ENCODE measurements at regions not wholly inside any gene's neighbourhood (a gene's known extent, or its start where the extent isn't known, plus 50 kb on each side); places are given as distances from the start of the nearest gene placed in this dataset.

- H3K4me3 ChIP-seq (ENCODE audit: insufficient read depth, low read length), result no peak overlapping the region
- H3K27me3 ChIP-seq (ENCODE audit: insufficient read depth, low read length), result no peaks in the 10 kb centered on the region
- no peaks in the 10 kb centered on the region for H3K9me3 ChIP-seq (ENCODE audit: low read depth, low read length)
- H3K4me2 ChIP-seq (ENCODE audit: insufficient read depth, low read length), result no peak overlapping the region
- TF ChIP-seq CTCF (IDR thresholded peaks at IDR 0.05; ENCODE audit: extremely low read depth, low read depth, low read length), result no peak
- H4K20me1 ChIP-seq (ENCODE audit: insufficient read depth, low read length), result no peaks in the 10 kb centered on the region
- H3K79me2 ChIP-seq (ENCODE audit: insufficient read depth, low read length), result no peaks in the 10 kb centered on the region
- no peaks in the 10 kb centered on the region for H3K4me1 ChIP-seq (ENCODE audit: insufficient read depth, low read length)
- H2AFZ ChIP-seq (ENCODE audit: low read length), result no peak overlapping the region
- no peaks in the 10 kb centered on the region for H3K36me3 ChIP-seq (ENCODE audit: insufficient read depth, low read length)
- no peak overlapping the region for H3K27ac ChIP-seq (ENCODE audit: low read depth, low read length)
- no peak for DNase-seq (ENCODE audit: insufficient read length, low spot score, missing footprints)
Observed at GRCh38 chr13:71255633-71256032, 611.4 kb downstream of the DACH1 start.

GRCh38 chr13:71254384-71254783 lies 612.6 kb downstream of the DACH1 start:
- Histone ChIP-seq H4K20me1 (ENCODE audit: insufficient read depth, low read length) (no peaks in the 10 kb centered on the region), H3K4me2 (ENCODE audit: insufficient read depth, low read length) (no peak overlapping the region), H3K79me2 (ENCODE audit: insufficient read depth, low read length) (no peaks in the 10 kb centered on the region), H3K27ac (ENCODE audit: low read depth, low read length) (no peak overlapping the region), H3K4me3 (ENCODE audit: insufficient read depth, low read length) (no peak overlapping the region), H3K36me3 (ENCODE audit: insufficient read depth, low read length) (no peaks in the 10 kb centered on the region), H3K9me3 (ENCODE audit: low read depth, low read length) (no peaks in the 10 kb centered on the region), H3K27me3 (ENCODE audit: insufficient read depth, low read length) (no peaks in the 10 kb centered on the region), H2AFZ (ENCODE audit: low read length) (no peak overlapping the region), H3K4me1 (ENCODE audit: insufficient read depth, low read length) (no peaks in the 10 kb centered on the region)
- TF ChIP-seq CTCF (IDR thresholded peaks at IDR 0.05; ENCODE audit: extremely low read depth, low read depth, low read length), result no peak
- DNase-seq (ENCODE audit: insufficient read length, low spot score, missing footprints), result no peak

- no peak for TF ChIP-seq CTCF (IDR thresholded peaks at IDR 0.05; ENCODE audit: extremely low read depth, low read depth, low read length)
- no peak for DNase-seq (ENCODE audit: insufficient read length, low spot score, missing footprints)
Observed at GRCh38 chr13:71252184-71252704, 614.8 kb downstream of the DACH1 start.

GRCh38 chr13:71251292-71251951 lies 615.6 kb downstream of the DACH1 start:
- H2AFZ ChIP-seq (ENCODE audit: low read length), result no peak overlapping the region
- H3K4me3 ChIP-seq (ENCODE audit: insufficient read depth, low read length), result no peak overlapping the region
- H3K79me2 ChIP-seq (ENCODE audit: insufficient read depth, low read length), result no peaks in the 10 kb centered on the region
- H3K27ac ChIP-seq (ENCODE audit: low read depth, low read length), result no peak overlapping the region
- H3K9me3 ChIP-seq (ENCODE audit: low read depth, low read length), result no peaks in the 10 kb centered on the region
- TF ChIP-seq CTCF (IDR thresholded peaks at IDR 0.05; ENCODE audit: extremely low read depth, low read depth, low read length), result no peak
- H4K20me1 ChIP-seq (ENCODE audit: insufficient read depth, low read length), result no peaks in the 10 kb centered on the region
- H3K4me1 ChIP-seq (ENCODE audit: insufficient read depth, low read length), result no peaks in the 10 kb centered on the region
- H3K36me3 ChIP-seq (ENCODE audit: insufficient read depth, low read length), result no peaks in the 10 kb centered on the region
- DNase-seq (ENCODE audit: insufficient read length, low spot score, missing footprints), result no peak
- H3K27me3 ChIP-seq (ENCODE audit: insufficient read depth, low read length), result no peaks in the 10 kb centered on the region
- H3K4me2 ChIP-seq (ENCODE audit: insufficient read depth, low read length), result no peak overlapping the region

More at GRCh38 chr13:71252184-71252704, 614.8 kb downstream of the DACH1 start:
- H3K27ac ChIP-seq (ENCODE audit: low read depth, low read length), result no peak overlapping the region
- H3K27me3 ChIP-seq (ENCODE audit: insufficient read depth, low read length), result no peaks in the 10 kb centered on the region
- H3K4me2 ChIP-seq (ENCODE audit: insufficient read depth, low read length), result no peak overlapping the region
- H2AFZ ChIP-seq (ENCODE audit: low read length), result no peak overlapping the region
- no peaks in the 10 kb centered on the region for H3K4me1 ChIP-seq (ENCODE audit: insufficient read depth, low read length)
- no peaks in the 10 kb centered on the region for H3K79me2 ChIP-seq (ENCODE audit: insufficient read depth, low read length)
- H3K36me3 ChIP-seq (ENCODE audit: insufficient read depth, low read length), result no peaks in the 10 kb centered on the region
- H3K4me3 ChIP-seq (ENCODE audit: insufficient read depth, low read length), result no peak overlapping the region
- no peaks in the 10 kb centered on the region for H3K9me3 ChIP-seq (ENCODE audit: low read depth, low read length)
- no peaks in the 10 kb centered on the region for H4K20me1 ChIP-seq (ENCODE audit: insufficient read depth, low read length)

Measured in osteoblast (primary cell).